ENCODE measurements at regions not wholly inside any gene's neighbourhood (a gene's known extent, or its start where the extent isn't known, plus 50 kb on each side); places are given as distances from the start of the nearest gene placed in this dataset.
A peak's percentile ranks its signal among the peaks of the same experiment; 100 is the strongest.

DNA sequence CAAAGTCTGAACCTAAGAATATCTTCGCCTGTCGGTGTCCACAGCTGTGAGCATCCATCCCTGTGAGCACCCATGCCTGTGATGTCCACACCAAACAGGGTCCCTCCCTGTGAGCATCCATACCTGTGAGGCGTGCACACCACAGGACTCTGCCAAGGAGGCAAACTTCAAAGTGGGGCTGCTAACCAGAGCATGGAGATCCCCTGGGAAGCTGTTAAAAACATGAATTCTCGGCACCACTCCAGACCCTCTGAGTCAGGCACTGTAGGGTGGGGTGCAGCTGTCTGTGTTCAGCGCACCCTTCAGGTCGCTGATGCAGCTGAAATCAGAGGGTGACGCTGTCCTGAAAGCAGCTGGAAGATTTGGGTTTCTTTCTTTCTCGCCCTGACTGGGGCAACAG is 85.4 kb upstream of the NXT1 start:
- 78 to 79% methylated on average over 6 to 7 of the region's 8 CpGs for whole genome bisulfite sequencing, 2 donors
- no peak for ATAC-seq
- H3K36me3 ChIP-seq (replicated peaks in 1 of 2; ENCODE audit: insufficient read depth in 1 of 2, low read depth in 2 of 2) = no peaks in the 10 kb centered on the region
- no peak for TF ChIP-seq CTCF (IDR thresholded peaks at IDR 0.05)
- no peak for TF ChIP-seq POLR2A (IDR thresholded peaks at IDR 0.05)
- no peak for DNase-seq
- no peak overlapping the region for H3K4me3 ChIP-seq
- intact Hi-C loops (cut with DNase I) = no loop called here
- H3K9me3 ChIP-seq = peaks cover 0 to 6% (median 0%) of the 10 kb centered on the region in 3 donors
- no peak overlapping the region for H3K27ac ChIP-seq
- H3K4me1 ChIP-seq = no peaks in the 10 kb centered on the region
- H3K27me3 ChIP-seq = no peaks in the 10 kb centered on the region

DNA sequence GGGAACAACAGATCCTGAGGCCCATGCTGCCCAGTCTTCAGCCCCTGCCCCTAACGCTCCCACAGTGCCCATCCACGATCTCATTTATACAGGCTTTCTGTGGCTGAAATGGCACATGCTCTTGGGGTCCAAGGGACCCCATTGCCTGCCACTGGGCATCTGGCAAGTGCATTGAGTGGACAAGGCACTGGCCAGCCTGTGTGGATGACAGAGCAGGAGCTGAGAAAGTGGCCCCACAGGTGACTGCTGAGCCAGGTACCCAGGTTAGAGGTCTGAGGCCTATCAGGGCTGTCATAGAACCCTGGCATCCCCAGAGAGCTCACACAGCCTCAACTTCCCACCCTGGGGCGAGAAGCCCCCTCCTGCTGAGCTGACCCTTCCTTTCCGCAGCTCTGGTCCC is 86.0 kb upstream of the NXT1 start:
- DNase-seq (no peak), ATAC-seq (no peak)
- no peak overlapping the region for H3K27ac ChIP-seq
- 63 to 70% methylated on average over 4 of the region's 4 CpGs for WGBS, 2 donors
- no peaks in the 10 kb centered on the region for H3K36me3 ChIP-seq (replicated peaks in 1 of 2; ENCODE audit: insufficient read depth in 1 of 2, low read depth in 2 of 2)
- no peak overlapping the region for H3K4me3 ChIP-seq
- intact Hi-C loops (cut with DNase I) = no loop called here
- H3K27me3 ChIP-seq = no peaks in the 10 kb centered on the region
- H3K9me3 ChIP-seq = peaks cover 0 to 6% (median 0%) of the 10 kb centered on the region in 3 donors
- TF ChIP-seq POLR2A (IDR thresholded peaks at IDR 0.05) (no peak), CTCF (IDR thresholded peaks at IDR 0.05) (no peak)
- no peaks in the 10 kb centered on the region for H3K4me1 ChIP-seq

DNA sequence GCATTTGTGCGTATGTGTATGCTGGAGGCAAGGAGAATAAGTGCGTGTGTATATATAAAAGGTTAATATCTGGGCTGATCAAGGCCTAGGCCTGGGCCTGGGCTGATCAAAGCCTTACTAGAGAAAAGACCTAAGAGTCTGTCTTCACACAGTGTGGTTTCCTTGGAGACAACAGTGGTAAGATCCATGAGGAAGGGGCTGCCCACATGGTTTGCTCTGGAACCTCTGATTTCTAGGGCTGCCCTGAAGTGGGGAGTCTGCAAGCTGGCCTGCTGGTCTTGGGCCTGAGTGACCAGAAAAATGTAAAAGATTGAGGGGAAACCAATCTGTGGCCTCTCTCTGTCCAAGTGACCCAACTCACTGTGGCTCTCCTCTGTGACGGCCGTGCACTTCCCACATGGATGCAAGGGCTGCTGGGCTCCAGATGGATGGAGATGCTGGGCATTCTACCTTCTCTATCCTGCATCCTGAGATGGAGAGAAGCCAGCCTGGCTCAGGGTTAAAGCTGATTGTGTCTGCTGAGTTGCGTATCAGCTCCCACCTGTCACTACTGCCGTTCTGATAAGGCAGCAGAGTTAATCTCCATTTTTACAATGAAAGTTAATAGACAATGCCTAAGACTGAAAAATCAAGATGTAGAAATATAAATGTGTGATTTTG is 90.3 kb upstream of the NXT1 start:
- DNase-seq (no peak), ATAC-seq (no peak)
- H3K4me3 ChIP-seq = no peak overlapping the region
- no peak overlapping the region for H3K27ac ChIP-seq
- H3K27me3 ChIP-seq = peaks cover 0 to 4% of the 10 kb centered on the region in 2 donors
- H3K36me3 ChIP-seq (replicated peaks in 1 of 2; ENCODE audit: insufficient read depth in 1 of 2, low read depth in 2 of 2) = no peaks in the 10 kb centered on the region
- TF ChIP-seq CTCF (IDR thresholded peaks at IDR 0.05) (no peak), POLR2A (IDR thresholded peaks at IDR 0.05) (no peak)
- H3K4me1 ChIP-seq = peaks cover 21% of the 10 kb centered on the region
- H3K9me3 ChIP-seq = no peaks in the 10 kb centered on the region
- intact Hi-C loops (cut with DNase I) = no loop called here
- WGBS, 2 donors = 69 to 71% methylated on average over 6 of the region's 6 CpGs

GRCh38 chr20:23258747-23259121 is 91.9 kb upstream of the NXT1 start:
- WGBS, 2 donors = 66 to 67% methylated on average over 3 of the region's 3 CpGs

More at GRCh38 chr20:23258747-23259121, 91.9 kb upstream of the NXT1 start:
- no peak for DNase-seq
- intact Hi-C loops (cut with DNase I) = no loop called here
- no peak overlapping the region for H3K4me3 ChIP-seq
- peaks cover 21% of the 10 kb centered on the region for H3K4me1 ChIP-seq
- no peaks in the 10 kb centered on the region for H3K9me3 ChIP-seq
- H3K36me3 ChIP-seq (replicated peaks in 1 of 2; ENCODE audit: insufficient read depth in 1 of 2, low read depth in 2 of 2) = no peaks in the 10 kb centered on the region
- TF ChIP-seq CTCF (IDR thresholded peaks at IDR 0.05) (no peak), POLR2A (IDR thresholded peaks at IDR 0.05) (no peak)
- peak overlapping the region in 1 of 4 donors; percentile 24 for H3K27ac ChIP-seq
- H3K27me3 ChIP-seq = peaks cover 0 to 4% of the 10 kb centered on the region in 2 donors
- ATAC-seq = no peak
